IMR-90 (cell line): ENCODE measurements at regions not wholly inside any gene's neighbourhood (a gene's known extent, or its start where the extent isn't known, plus 50 kb on each side); places are given as distances from the start of the nearest gene placed in this dataset.

Source experiments
- ATAC-seq: fragments of 200-7000 bp; cut with Tn5 transposase; 2 replicates; pipeline ENCODE4 v1.9.1; 2020; ENCODE audit warnings: low read depth, mild to moderate bottlenecking, moderate library complexity
- BruUV-seq: library from RNA; stranded (reverse); fragments of 400-500 nt; replicated peaks from 2 replicates; lab custom pipeline; 2021; lab: Mats Ljungman, UMichigan
- CTCF ChIA-PET: fragments of 300-600 bp; formaldehyde crosslinking; extraction: SDS; loops from one replicate; lab custom pipeline; 2021; ENCODE audit warnings: antibody characterized with exemption; lab: Yijun Ruan, JAX
- POLR2A ChIA-PET: fragments of 300-600 bp; sonication (Branson Sonifier 250); formaldehyde crosslinking; loops from one replicate; lab custom pipeline; 2022; ENCODE audit warnings: antibody characterized with exemption; ENCODE audit not compliant: unreplicated experiment; lab: Charles Lee
- DNase-seq: peaks from one replicate; pipeline ENCODE4 v3.0.0; 2013
- H2AFZ ChIP-seq: replicated peaks from 2 replicates; pipeline ENCODE3; 2013; ENCODE audit warnings: low read length, mild to moderate bottlenecking; ENCODE audit not compliant: poor library complexity
- H2AK5ac ChIP-seq: 2 replicates; pipeline ENCODE4 v1.6.1; 2013; ENCODE audit warnings: low read depth, low read length, inconsistent platforms
- H2AK9ac ChIP-seq: replicated peaks from 2 replicates; pipeline ENCODE3; 2013; ENCODE audit warnings: mild to moderate bottlenecking, low read depth, low read length, moderate library complexity; ENCODE audit not compliant: poor library complexity
- H2BK120ac ChIP-seq: 2 replicates; pipeline ENCODE4 v1.6.1; 2013; ENCODE audit warnings: low read depth, low read length, inconsistent platforms
- H2BK15ac ChIP-seq: 3 replicates; pipeline ENCODE4 v1.6.1; 2013; ENCODE audit warnings: low read depth, low read length, inconsistent platforms
- H2BK20ac ChIP-seq: 2 replicates; pipeline ENCODE4 v1.6.1; 2013; ENCODE audit warnings: low read depth, mild to moderate bottlenecking, inconsistent platforms, low read length, moderate library complexity
- H2BK5ac ChIP-seq: 2 replicates; pipeline ENCODE4 v1.6.1; 2013; ENCODE audit warnings: mild to moderate bottlenecking, low read depth, low read length, inconsistent platforms; ENCODE audit not compliant: poor library complexity, severe bottlenecking
- H3K14ac ChIP-seq: replicated peaks from 2 replicates; pipeline ENCODE4 v1.6.1; 2013; ENCODE audit warnings: low read depth, low read length, inconsistent platforms
- H3K18ac ChIP-seq: 2 replicates; pipeline ENCODE4 v1.6.1; 2013; ENCODE audit warnings: low read depth, low read length, control low read depth
- H3K23ac ChIP-seq: 2 replicates; pipeline ENCODE4 v1.6.1; 2013; ENCODE audit warnings: low read depth, low read length, inconsistent platforms
- H3K27ac ChIP-seq: 2 replicates; pipeline ENCODE4 v1.5.1; 2013; ENCODE audit warnings: mild to moderate bottlenecking, control low read depth, low read length; ENCODE audit not compliant: insufficient read depth
- H3K27me3 ChIP-seq: 2 replicates; pipeline ENCODE4 v1.6.1; 2013; ENCODE audit warnings: low read length; ENCODE audit not compliant: control insufficient read depth, insufficient read depth
- H3K36me3 ChIP-seq: 2 replicates; pipeline ENCODE4 v1.6.1; 2013; ENCODE audit warnings: low read length, mixed read lengths; ENCODE audit not compliant: control insufficient read depth, insufficient read depth
- H3K4ac ChIP-seq: 2 replicates; pipeline ENCODE4 v1.6.1; 2013; ENCODE audit warnings: low read depth, low read length, inconsistent platforms
- H3K4me1 ChIP-seq: 2 replicates; pipeline ENCODE4 v1.6.1; 2013; ENCODE audit warnings: low read length, mixed read lengths; ENCODE audit not compliant: control insufficient read depth, insufficient read depth
- H3K4me2 ChIP-seq: 2 replicates; pipeline ENCODE4 v1.6.1; 2013; ENCODE audit warnings: low read depth, mild to moderate bottlenecking, control low read depth, low read length, moderate library complexity
- H3K4me3 ChIP-seq: 2 replicates; pipeline ENCODE4 v1.5.1; 2013; ENCODE audit warnings: low read depth, mild to moderate bottlenecking, control low read depth, low read length, moderate library complexity; ENCODE audit not compliant: insufficient read depth
- H3K56ac ChIP-seq: 2 replicates; pipeline ENCODE4 v1.6.1; 2013; ENCODE audit warnings: low read length, inconsistent platforms; ENCODE audit not compliant: insufficient read depth; ENCODE audit errors: extremely low read depth
- H3K79me1 ChIP-seq, 2 experiments: 2 replicates each; pipeline ENCODE4 v1.6.1; 2013; ENCODE audit warnings: low read length in 2 of 2, inconsistent platforms in 1 of 2, low read depth in 1 of 2
- H3K9ac ChIP-seq: 2 replicates; pipeline ENCODE4 v1.6.1; 2013; ENCODE audit warnings: low read depth, low read length, control low read depth
- H3K9me1 ChIP-seq: 2 replicates; pipeline ENCODE4 v1.6.1; 2013; ENCODE audit warnings: low read length, inconsistent platforms; ENCODE audit not compliant: insufficient read depth
- H3K9me3 ChIP-seq: 2 replicates; pipeline ENCODE4 v1.6.1; 2013; ENCODE audit warnings: low read length; ENCODE audit not compliant: control insufficient read depth, insufficient read depth
- H4K20me1 ChIP-seq: 2 replicates; pipeline ENCODE4 v1.6.1; 2013; ENCODE audit warnings: low read length, inconsistent platforms; ENCODE audit not compliant: insufficient read depth
- H4K5ac ChIP-seq: 2 replicates; pipeline ENCODE4 v1.6.1; 2013; ENCODE audit warnings: mild to moderate bottlenecking, low read depth, low read length, control low read depth
- H4K8ac ChIP-seq, 2 experiments: 2 replicates each; pipeline ENCODE4 v1.6.1; 2013; ENCODE audit warnings: low read depth in 2 of 2, low read length in 2 of 2, control low read depth in 1 of 2, inconsistent platforms in 1 of 2
- H4K91ac ChIP-seq: 2 replicates; pipeline ENCODE4 v1.6.1; 2013; ENCODE audit warnings: low read depth, low read length, inconsistent platforms; ENCODE audit not compliant: insufficient read depth
- CEBPB ChIP-seq: IDR thresholded peaks from 2 replicates; pipeline ENCODE4 v1.6.1; 2012; ENCODE audit warnings: low read depth, low read length, improper control_type of control experiment
- CHD1 ChIP-seq: IDR thresholded peaks from 2 replicates; pipeline ENCODE4 v1.6.1; 2012; ENCODE audit warnings: low read depth, low read length, improper control_type of control experiment
- CTCF ChIP-seq: conservative IDR thresholded peaks from 2 replicates; pipeline ENCODE4 v1.5.1; 2012; ENCODE audit warnings: mild to moderate bottlenecking, low read depth, low read length, improper control_type of control experiment
- ELK1 ChIP-seq: fragments of 150-350 bp; IDR thresholded peaks from 2 replicates; pipeline ENCODE4 v1.6.1; 2016; ENCODE audit warnings: low read depth, mild to moderate bottlenecking, low read length, moderate library complexity, borderline replicate concordance
- MAFK ChIP-seq: IDR thresholded peaks from 2 replicates; pipeline ENCODE4 v1.6.1; 2012; ENCODE audit warnings: low read depth, low read length, improper control_type of control experiment
- MXI1 ChIP-seq: IDR thresholded peaks from 2 replicates; pipeline ENCODE4 v1.6.1; 2012; ENCODE audit warnings: low read depth, mild to moderate bottlenecking, low read length, moderate library complexity, borderline replicate concordance
- NFE2L2 ChIP-seq: fragments of 150-350 bp; IDR thresholded peaks from 2 replicates; pipeline ENCODE4 v1.6.1; 2016; ENCODE audit warnings: low read depth, mild to moderate bottlenecking, low read length
- POLR2A ChIP-seq: IDR thresholded peaks from 2 replicates; pipeline ENCODE4 v1.6.1; 2012; ENCODE audit warnings: mild to moderate bottlenecking, low read depth, low read length
- RCOR1 ChIP-seq: IDR thresholded peaks from 2 replicates; pipeline ENCODE4 v1.6.1; 2012; ENCODE audit warnings: mild to moderate bottlenecking, low read length, improper control_type of control experiment; ENCODE audit not compliant: insufficient replicate concordance
- RFX5 ChIP-seq: IDR thresholded peaks from 2 replicates; pipeline ENCODE4 v1.8.0; 2012; ENCODE audit warnings: low read depth, mild to moderate bottlenecking, low read length, moderate library complexity
- SMC3 ChIP-seq: fragments of 150-350 bp; IDR thresholded peaks from 2 replicates; pipeline ENCODE4 v1.6.1; 2016; ENCODE audit warnings: low read depth, mild to moderate bottlenecking, antibody characterized with exemption, low read length, moderate library complexity
- WGBS, 2 experiments: methylation state at CpG; one replicate each; pipeline versions ENCODE4 v1.1.5 to v1.1.7; 2013; ENCODE audit warnings: missing lambda C conversion rate in 2 of 2; ENCODE audit not compliant: insufficient read length in 1 of 2; ENCODE audit errors: extremely low coverage in 2 of 2; 5-methylcytosine and 5-hydroxymethylcytosine counted together
- dilution Hi-C: fragments of 300-500 bp; cut with HindIII; formaldehyde crosslinking; loops from one replicate; pipeline ENCODE4 v1.14.3; 2018; ENCODE audit warnings: low sequenced_read_pairs; ENCODE audit not compliant: unreplicated experiment
- in situ Hi-C: fragments of 300-500 bp; cut with MboI; formaldehyde crosslinking; loops from 3 replicates; pipeline ENCODE4 v1.14.3; 2019; ENCODE audit warnings: low sequenced_read_pairs, inconsistent platforms, mixed read lengths
- intact Hi-C: fragments of 100-400 bp; cut with micrococcal nuclease; formaldehyde crosslinking; loops from 2 replicates; pipeline ENCODE4 v1.10.0; 2022

- no peaks in the 10 kb centered on the region for H3K79me1 ChIP-seq
- no TSS peak for BruUV-seq
- intact Hi-C loops: no loop called here
- no peaks in the 10 kb centered on the region for H3K36me3 ChIP-seq
- ATAC-seq (no peak), DNase-seq (no peak)
- H2BK15ac ChIP-seq: no peak overlapping the region
- H3K27me3 ChIP-seq: no peaks in the 10 kb centered on the region
- no peak overlapping the region for H3K4ac ChIP-seq
- no peak overlapping the region for H2AK9ac ChIP-seq
- H3K9ac ChIP-seq: no peak overlapping the region
- H3K18ac ChIP-seq: peak overlapping the region; percentile 51; the same call in 1 of the 2 replicates
- WGBS, 2 experiments: no CpG with 5 or more reads among the region's 3 CpGs
- H3K27ac ChIP-seq: no peak overlapping the region
- no peak overlapping the region for H2AK5ac ChIP-seq
- dilution Hi-C loops: no loop called here
- H4K8ac ChIP-seq: peak overlapping the region in 1 of 2 experiments; percentile 31; a peak in 1 of 4 replicates
- H3K4me1 ChIP-seq: peaks cover 10% of the 10 kb centered on the region
- POLR2A ChIA-PET: no interaction called here
- no peak overlapping the region; the same call in 1 of the 2 replicates for H2BK20ac ChIP-seq
- no peak overlapping the region for H3K23ac ChIP-seq
- in situ Hi-C loops: no loop called here
- no peak for TF ChIP-seq SMC3
- no peak for TF ChIP-seq ELK1
- TF ChIP-seq CTCF: no peak
- TF ChIP-seq CHD1: no peak
- TF ChIP-seq NFE2L2: no peak
- no peak for TF ChIP-seq CEBPB
- TF ChIP-seq MAFK: no peak
- TF ChIP-seq RFX5: no peak
- TF ChIP-seq POLR2A: no peak
- no peak for TF ChIP-seq RCOR1
- TF ChIP-seq MXI1: no peak
- H3K14ac ChIP-seq: no peak overlapping the region
- CTCF ChIA-PET: interaction anchor here (0.7 kb wide), 1 partner anchor 10 kb away, joined by 3 read pairs; no protein-coding TSS in a partner anchor
- peak overlapping the region; percentile 41; the same call in 1 of the 2 replicates for H2BK120ac ChIP-seq
- no peak overlapping the region for H3K4me2 ChIP-seq
- no peak overlapping the region for H2AFZ ChIP-seq
- no peak overlapping the region for H3K56ac ChIP-seq
- H3K9me1 ChIP-seq: peaks cover 7% of the 10 kb centered on the region
- no peak overlapping the region for H3K4me3 ChIP-seq
- no peaks in the 10 kb centered on the region for H4K20me1 ChIP-seq
- H3K9me3 ChIP-seq: no peaks in the 10 kb centered on the region
- no peak overlapping the region for H4K5ac ChIP-seq
- H4K91ac ChIP-seq: no peak overlapping the region
- no peak overlapping the region for H2BK5ac ChIP-seq
Measured at GRCh38 chr10:43857931-43858315, 209.2 kb upstream of the ZNF32 start.
